A172 (cell line): ENCODE measurements at regions not wholly inside any gene's neighbourhood (a gene's known extent, or its start where the extent isn't known, plus 50 kb on each side); places are given as distances from the start of the nearest gene placed in this dataset.
"Not testable (repeated sequence)": the region's sequence is repeated elsewhere in the genome, so short reads cannot be mapped to it uniquely, and the experiment has no call there.

Experiments
- DNase-seq: peaks from one replicate; pipeline ENCODE4 v3.0.0-alpha.2; 2015; ENCODE audit warnings: low spot score

- no peak for DNase-seq
These were observed 615.0 kb upstream of the DDX18 start for GRCh38 chr2:117199511-117199910.

GRCh38 chr2:117212562-117212961 lies 601.9 kb upstream of the DDX18 start:
- no peak for DNase-seq

GRCh38 chr2:117217145-117217544 lies 597.3 kb upstream of the DDX18 start:
- DNase-seq: no peak

- no peak for DNase-seq
These were observed 591.7 kb upstream of the DDX18 start for GRCh38 chr2:117222809-117223208.

- no peak for DNase-seq
These were observed 582.2 kb upstream of the DDX18 start for GRCh38 chr2:117232305-117232704.

- no peak for DNase-seq
These were observed 557.1 kb upstream of the DDX18 start for GRCh38 chr2:117257362-117257761.

GRCh38 chr2:117269574-117269973 lies 544.9 kb upstream of the DDX18 start:
- no peak for DNase-seq

- DNase-seq: no peak
These were observed 542.9 kb upstream of the DDX18 start for GRCh38 chr2:117271631-117272030.

GRCh38 chr2:117273009-117273671 lies 541.4 kb upstream of the DDX18 start:
- no peak for DNase-seq

GRCh38 chr2:117293012-117293411 lies 521.5 kb upstream of the DDX18 start:
- no peak for DNase-seq

- DNase-seq: no peak
These were observed 515.0 kb upstream of the DDX18 start for GRCh38 chr2:117299451-117299850.

- no peak for DNase-seq
These were observed 505.4 kb upstream of the DDX18 start for GRCh38 chr2:117308861-117309770.

- no peak for DNase-seq
These were observed 492.7 kb upstream of the DDX18 start for GRCh38 chr2:117321816-117322215.

- no peak for DNase-seq
These were observed 491.2 kb upstream of the DDX18 start for GRCh38 chr2:117323331-117323730.

GRCh38 chr2:117330641-117331040 lies 483.9 kb upstream of the DDX18 start:
- DNase-seq: no peak

- DNase-seq: no peak
These were observed 478.5 kb upstream of the DDX18 start for GRCh38 chr2:117335967-117336366.

- DNase-seq: no peak
These were observed 478.0 kb upstream of the DDX18 start for GRCh38 chr2:117336496-117336895.

GRCh38 chr2:117337981-117338380 lies 476.5 kb upstream of the DDX18 start:
- DNase-seq: not testable (repeated sequence)

- DNase-seq: no peak
These were observed 474.5 kb upstream of the DDX18 start for GRCh38 chr2:117339980-117340379.

- no peak for DNase-seq
These were observed 472.8 kb upstream of the DDX18 start for GRCh38 chr2:117341690-117342089.

GRCh38 chr2:117342415-117342814 lies 472.1 kb upstream of the DDX18 start:
- no peak for DNase-seq

- DNase-seq: no peak
These were observed 464.8 kb upstream of the DDX18 start for GRCh38 chr2:117349687-117350086.

- DNase-seq: no peak
These were observed 463.1 kb upstream of the DDX18 start for GRCh38 chr2:117351396-117351795.
